Spleen (tissue), 7 donors: ENCODE measurements at regions not wholly inside any gene's neighbourhood (a gene's known extent, or its start where the extent isn't known, plus 50 kb on each side); places are given as distances from the start of the nearest gene placed in this dataset.

ENCODE experiments used
- POLR2AphosphoS5 ChIP-seq, 3 donors: sonication (generic); formaldehyde crosslinking; IDR thresholded peaks; one replicate each; pipeline ENCODE4 v1.5.1; 2017; ENCODE audit warnings: antibody characterized with exemption in 3 of 3
- TF ChIP-seq, protein P1 (sequence below), 11 experiments: fragments of 200-600 bp in 7 of 11; fragments of 450-650 bp in 4 of 11; sonication (generic) in 4 of 11; IDR thresholded peaks in 8 of 11; conservative IDR thresholded peaks in 3 of 11; 1 replicate in 7 of 11; 2 replicates in 4 of 11; pipeline versions ENCODE4 v1.4.0 to v1.8.0; 2016 to 2021; ENCODE audit warnings: antibody characterized with exemption in 11 of 11, inconsistent platforms in 4 of 11, mild to moderate bottlenecking in 1 of 11
- donor health status: DM: no; HTN: no; CAD: no; lungs with moderate emphysema.
- donor health status: DM: no; HTN: no; CAD: no.
- donor health status: DM: no; HTN: no; CAD: no.

- TF ChIP-seq, protein P1, sequence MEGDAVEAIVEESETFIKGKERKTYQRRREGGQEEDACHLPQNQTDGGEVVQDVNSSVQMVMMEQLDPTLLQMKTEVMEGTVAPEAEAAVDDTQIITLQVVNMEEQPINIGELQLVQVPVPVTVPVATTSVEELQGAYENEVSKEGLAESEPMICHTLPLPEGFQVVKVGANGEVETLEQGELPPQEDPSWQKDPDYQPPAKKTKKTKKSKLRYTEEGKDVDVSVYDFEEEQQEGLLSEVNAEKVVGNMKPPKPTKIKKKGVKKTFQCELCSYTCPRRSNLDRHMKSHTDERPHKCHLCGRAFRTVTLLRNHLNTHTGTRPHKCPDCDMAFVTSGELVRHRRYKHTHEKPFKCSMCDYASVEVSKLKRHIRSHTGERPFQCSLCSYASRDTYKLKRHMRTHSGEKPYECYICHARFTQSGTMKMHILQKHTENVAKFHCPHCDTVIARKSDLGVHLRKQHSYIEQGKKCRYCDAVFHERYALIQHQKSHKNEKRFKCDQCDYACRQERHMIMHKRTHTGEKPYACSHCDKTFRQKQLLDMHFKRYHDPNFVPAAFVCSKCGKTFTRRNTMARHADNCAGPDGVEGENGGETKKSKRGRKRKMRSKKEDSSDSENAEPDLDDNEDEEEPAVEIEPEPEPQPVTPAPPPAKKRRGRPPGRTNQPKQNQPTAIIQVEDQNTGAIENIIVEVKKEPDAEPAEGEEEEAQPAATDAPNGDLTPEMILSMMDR (IDR thresholded peaks at IDR 0.05 in 8 of 11, conservative IDR thresholded peaks at IDR 0.05 in 3 of 11), result no peak
- no peak for TF ChIP-seq POLR2AphosphoS5 (IDR thresholded peaks at IDR 0.05)
Observed at GRCh38 chr11:7154881-7155361, 66.1 kb downstream of the RBMXL2 start.
